SK-N-SH (cell line): ENCODE measurements at regions not wholly inside any gene's neighbourhood (a gene's known extent, or its start where the extent isn't known, plus 50 kb on each side); places are given as distances from the start of the nearest gene placed in this dataset.
A peak's percentile ranks its signal among the peaks of the same experiment; 100 is the strongest.

Experiments used
- CTCF ChIA-PET: fragments of 300-600, 350-600 bp; formaldehyde crosslinking; extraction: SDS; loops from one replicate; lab custom pipeline; 2021; lab: Yijun Ruan, JAX
- POLR2A ChIA-PET: fragments of 350-600 bp; sonication (Branson Sonifier 250); formaldehyde crosslinking; extraction: SDS; loops from one replicate; lab custom pipeline; 2020; ENCODE audit warnings: antibody characterized with exemption, inconsistent platforms; lab: Yijun Ruan, JAX
- DNase-seq: peaks from one replicate; pipeline ENCODE4 v3.0.0; 2012
- H2AFZ ChIP-seq: fragments of 200-600 bp; sonication (generic); 2 replicates; pipeline ENCODE4 v1.8.1; 2016; ENCODE audit warnings: antibody characterized with exemption, mild to moderate bottlenecking, low read depth
- H3F3A ChIP-seq: fragments of 200-600 bp; sonication (generic); replicated peaks from 2 replicates; pipeline ENCODE3; 2016; ENCODE audit warnings: antibody characterized with exemption, mild to moderate bottlenecking; ENCODE audit not compliant: insufficient read depth
- H3K27ac ChIP-seq, 2 experiments: fragments of 200-500 bp in 1 of 2; fragments of 200-600 bp in 1 of 2; sonication (Bioruptor generic) in 1 of 2; sonication (generic), shearing (Covaris generic) in 1 of 2; 2 replicates each; pipeline versions ENCODE4 v1.5.1 to v1.6.1; 2014 to 2016; ENCODE audit warnings: low read depth in 2 of 2, inconsistent platforms in 1 of 2, low read length in 1 of 2, mild to moderate bottlenecking in 1 of 2, mixed read lengths in 1 of 2
- H3K27me3 ChIP-seq: fragments of 200-600 bp; sonication (generic), shearing (Covaris generic); 2 replicates; pipeline ENCODE4 v1.6.1; 2016; ENCODE audit warnings: mixed run types; ENCODE audit not compliant: insufficient read depth
- H3K36me3 ChIP-seq, 2 experiments: fragments of 200-500 bp in 1 of 2; fragments of 200-600 bp in 1 of 2; sonication (Bioruptor generic) in 1 of 2; sonication (generic) in 1 of 2; replicated peaks in 1 of 2; 2 replicates each; pipeline versions ENCODE3 to v1.5.1; 2014 to 2016; ENCODE audit warnings: low read length in 1 of 2, mild to moderate bottlenecking in 1 of 2; ENCODE audit not compliant: insufficient read depth in 2 of 2, control insufficient read depth in 1 of 2
- H3K4me1 ChIP-seq, 2 experiments: fragments of 200-500 bp in 1 of 2; fragments of 200-600 bp in 1 of 2; sonication (Bioruptor generic) in 1 of 2; sonication (generic), shearing (Covaris generic) in 1 of 2; 2 replicates each; pipeline versions ENCODE4 v1.5.1 to v1.6.1; 2014 to 2016; ENCODE audit warnings: low read depth in 1 of 2, low read length in 1 of 2, mixed run types in 1 of 2; ENCODE audit not compliant: insufficient read depth in 2 of 2, control insufficient read depth in 1 of 2
- H3K4me2 ChIP-seq: fragments of 200-600 bp; sonication (generic), shearing (Covaris generic); 2 replicates; pipeline ENCODE4 v1.6.1; 2017; ENCODE audit warnings: mixed run types
- H3K4me3 ChIP-seq, 2 experiments: fragments of 200-500 bp in 1 of 2; fragments of 200-600 bp in 1 of 2; sonication (Bioruptor generic) in 1 of 2; sonication (generic), shearing (Covaris generic) in 1 of 2; 2 replicates each; pipeline versions ENCODE4 v1.5.1 to v1.8.1; 2014 to 2016; ENCODE audit warnings: low read depth in 2 of 2, inconsistent platforms in 1 of 2, low read length in 1 of 2, mild to moderate bottlenecking in 1 of 2, mixed read lengths in 1 of 2, moderate library complexity in 1 of 2
- H3K79me2 ChIP-seq: fragments of 200-600 bp; sonication (generic); 2 replicates; pipeline ENCODE4 v1.8.1; 2017; ENCODE audit warnings: mild to moderate bottlenecking; ENCODE audit not compliant: insufficient read depth
- H3K9ac ChIP-seq: fragments of 200-600 bp; sonication (generic); 2 replicates; pipeline ENCODE4 v1.6.1; 2017; ENCODE audit warnings: mixed run types
- H3K9me2 ChIP-seq: fragments of 200-600 bp; sonication (generic); 2 replicates; pipeline ENCODE4 v1.6.1; 2017; ENCODE audit warnings: mixed run types
- H3K9me3 ChIP-seq: fragments of 200-600 bp; sonication (generic); 2 replicates; pipeline ENCODE4 v1.6.1; 2017; ENCODE audit warnings: mixed run types, mild to moderate bottlenecking, moderate library complexity
- H4K20me1 ChIP-seq: fragments of 200-600 bp; sonication (generic); 2 replicates; pipeline ENCODE4 v1.6.1; 2017; ENCODE audit warnings: mild to moderate bottlenecking, mixed run types; ENCODE audit not compliant: insufficient read depth
- EP300 ChIP-seq, 2 experiments: IDR thresholded peaks; 2 replicates each; pipeline versions ENCODE4 v1.4.0 to v1.6.1; 2012; ENCODE audit warnings: borderline replicate concordance in 1 of 2, low read depth in 1 of 2, low read length in 1 of 2
- EZH2phosphoT487 ChIP-seq: fragments of 200-600 bp; sonication (generic); IDR thresholded peaks from 2 replicates; pipeline ENCODE4 v1.6.1; 2017; ENCODE audit warnings: low read depth, mixed run types, mild to moderate bottlenecking, antibody characterized with exemption, moderate library complexity, borderline replicate concordance
- FOSL2 ChIP-seq: IDR thresholded peaks from 2 replicates; pipeline ENCODE4 v1.4.0; 2012; ENCODE audit warnings: low read depth, mild to moderate bottlenecking, moderate library complexity, borderline replicate concordance
- FOXM1 ChIP-seq: IDR thresholded peaks from 2 replicates; pipeline ENCODE4 v1.4.0; 2012; ENCODE audit warnings: low read depth, mild to moderate bottlenecking
- GATA2 ChIP-seq: sonication (generic); formaldehyde crosslinking; IDR thresholded peaks from 2 replicates; pipeline ENCODE4 v1.5.0; 2020; ENCODE audit warnings: mild to moderate bottlenecking, missing genetic modification reagents
- JUND ChIP-seq: IDR thresholded peaks from 2 replicates; pipeline ENCODE4 v1.4.0; 2012
- MEF2A ChIP-seq: IDR thresholded peaks from 2 replicates; pipeline ENCODE4 v1.4.0; 2012; ENCODE audit warnings: low read depth, borderline replicate concordance
- MXI1 ChIP-seq: IDR thresholded peaks from 2 replicates; pipeline ENCODE4 v1.6.1; 2012; ENCODE audit warnings: mild to moderate bottlenecking, low read depth, low read length, improper control_type of control experiment
- NFIC ChIP-seq: IDR thresholded peaks from 2 replicates; pipeline ENCODE4 v1.4.0; 2012; ENCODE audit warnings: borderline replicate concordance
- NRF1 ChIP-seq: IDR thresholded peaks from 2 replicates; pipeline ENCODE4 v1.6.1; 2012; ENCODE audit warnings: low read depth, mild to moderate bottlenecking, low read length
- POLR2AphosphoS5 ChIP-seq: IDR thresholded peaks from 2 replicates; pipeline ENCODE4 v1.6.1; 2012; ENCODE audit warnings: low read depth, low read length
- RAD21 ChIP-seq: IDR thresholded peaks from 2 replicates; pipeline ENCODE4 v1.6.1; 2012; ENCODE audit warnings: mild to moderate bottlenecking, low read length
- RXRA ChIP-seq: IDR thresholded peaks from 2 replicates; pipeline ENCODE4 v1.4.0; 2012; ENCODE audit warnings: low read depth, mild to moderate bottlenecking, borderline replicate concordance
- TAF1 ChIP-seq: IDR thresholded peaks from 2 replicates; pipeline ENCODE4 v1.6.1; 2012; ENCODE audit warnings: low read depth, mild to moderate bottlenecking, low read length, moderate library complexity, borderline replicate concordance
- TCF12 ChIP-seq: IDR thresholded peaks from 2 replicates; pipeline ENCODE4 v1.4.0; 2012
- WGBS: methylation state at CpG from one replicate; pipeline ENCODE4 v1.1.6; 2017; ENCODE audit warnings: low lambda C conversion rate; 5-methylcytosine and 5-hydroxymethylcytosine counted together
- TF ChIP-seq, protein P1 (sequence below): fragments of 200-600 bp; sonication (generic); IDR thresholded peaks from 2 replicates; pipeline ENCODE4 v1.6.1; 2017; ENCODE audit warnings: antibody characterized with exemption, mild to moderate bottlenecking, moderate library complexity
- TF ChIP-seq, protein P2 (sequence below): IDR thresholded peaks from 2 replicates; pipeline ENCODE4; 2012
- TF ChIP-seq, protein P3 (sequence below): IDR thresholded peaks from 2 replicates; pipeline ENCODE4 v1.4.0; 2012; ENCODE audit warnings: low read depth, borderline replicate concordance

DNA sequence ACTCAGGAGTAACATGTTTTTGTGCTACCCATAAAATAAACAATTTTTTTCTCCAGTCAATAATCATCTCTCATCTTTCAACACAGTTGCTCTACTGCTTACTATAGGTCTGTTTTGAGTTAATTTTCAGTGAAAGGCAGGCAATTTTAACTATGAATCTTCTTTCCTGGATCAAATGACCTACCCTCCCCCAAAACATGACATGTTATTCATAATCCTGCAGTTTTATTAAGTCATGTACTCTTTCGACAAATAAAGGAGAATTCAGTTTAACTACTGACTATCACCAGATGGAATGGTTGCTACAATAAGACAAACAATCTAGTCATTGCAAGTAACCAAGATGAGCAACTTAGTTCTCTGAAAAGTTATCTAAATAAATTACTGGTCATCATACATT lies 106.0 kb upstream of the FAR2 start:
- Histone ChIP-seq H3K9me2 (no peaks in the 10 kb centered on the region), H4K20me1 (no peaks in the 10 kb centered on the region), H3K79me2 (no peaks in the 10 kb centered on the region), H3K4me1 (peaks cover 19% of the 10 kb centered on the region in 2 experiments), H3F3A (peaks cover 22% of the 10 kb centered on the region), H3K27me3 (no peaks in the 10 kb centered on the region), H3K4me2 (no peak overlapping the region), H3K27ac (peak overlapping the region; percentile 84 to 92), H3K4me3 (no peak overlapping the region), H3K36me3 (no peaks in the 10 kb centered on the region), H3K9ac (no peak overlapping the region; the same call in 1 of the 2 replicates), H3K9me3 (no peaks in the 10 kb centered on the region), H2AFZ (no peak overlapping the region)
- CTCF ChIA-PET: interaction anchor here (1.1 to 1.9 kb wide), 4 partner anchors 10 to 30 kb away, joined by 3 to 5 read pairs (median 4); no protein-coding TSS in a partner anchor
- 9% methylated on average over 1 of the region's 1 CpG for WGBS
- no peak for DNase-seq
- TF ChIP-seq RXRA (0 out of 2 replicates have a peak, but pooled peaks have one; percentile 10), JUND (peak; percentile 48), MEF2A (peak; percentile 40; the same call in 1 of the 2 replicates), POLR2AphosphoS5 (peak; percentile 47; the same call in 1 of the 2 replicates), FOSL2 (0 out of 2 replicates have a peak, but pooled peaks have one; percentile 24), EP300 (IDR thresholded peaks at IDR 0.05; ENCODE audit: borderline replicate concordance in 1 of 2, low read depth in 1 of 2, low read length in 1 of 2) (peak; percentile 44 to 46; a peak in 2 of 4 replicates), TCF12 (peak; percentile 87)
- TF ChIP-seq, protein P1, sequence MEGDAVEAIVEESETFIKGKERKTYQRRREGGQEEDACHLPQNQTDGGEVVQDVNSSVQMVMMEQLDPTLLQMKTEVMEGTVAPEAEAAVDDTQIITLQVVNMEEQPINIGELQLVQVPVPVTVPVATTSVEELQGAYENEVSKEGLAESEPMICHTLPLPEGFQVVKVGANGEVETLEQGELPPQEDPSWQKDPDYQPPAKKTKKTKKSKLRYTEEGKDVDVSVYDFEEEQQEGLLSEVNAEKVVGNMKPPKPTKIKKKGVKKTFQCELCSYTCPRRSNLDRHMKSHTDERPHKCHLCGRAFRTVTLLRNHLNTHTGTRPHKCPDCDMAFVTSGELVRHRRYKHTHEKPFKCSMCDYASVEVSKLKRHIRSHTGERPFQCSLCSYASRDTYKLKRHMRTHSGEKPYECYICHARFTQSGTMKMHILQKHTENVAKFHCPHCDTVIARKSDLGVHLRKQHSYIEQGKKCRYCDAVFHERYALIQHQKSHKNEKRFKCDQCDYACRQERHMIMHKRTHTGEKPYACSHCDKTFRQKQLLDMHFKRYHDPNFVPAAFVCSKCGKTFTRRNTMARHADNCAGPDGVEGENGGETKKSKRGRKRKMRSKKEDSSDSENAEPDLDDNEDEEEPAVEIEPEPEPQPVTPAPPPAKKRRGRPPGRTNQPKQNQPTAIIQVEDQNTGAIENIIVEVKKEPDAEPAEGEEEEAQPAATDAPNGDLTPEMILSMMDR: no peak
- TF ChIP-seq, protein P2, sequence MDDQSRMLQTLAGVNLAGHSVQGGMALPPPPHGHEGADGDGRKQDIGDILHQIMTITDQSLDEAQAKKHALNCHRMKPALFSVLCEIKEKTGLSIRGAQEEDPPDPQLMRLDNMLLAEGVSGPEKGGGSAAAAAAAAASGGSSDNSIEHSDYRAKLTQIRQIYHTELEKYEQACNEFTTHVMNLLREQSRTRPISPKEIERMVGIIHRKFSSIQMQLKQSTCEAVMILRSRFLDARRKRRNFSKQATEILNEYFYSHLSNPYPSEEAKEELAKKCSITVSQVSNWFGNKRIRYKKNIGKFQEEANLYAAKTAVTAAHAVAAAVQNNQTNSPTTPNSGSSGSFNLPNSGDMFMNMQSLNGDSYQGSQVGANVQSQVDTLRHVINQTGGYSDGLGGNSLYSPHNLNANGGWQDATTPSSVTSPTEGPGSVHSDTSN: peak; percentile 78
- TF ChIP-seq, protein P3, sequence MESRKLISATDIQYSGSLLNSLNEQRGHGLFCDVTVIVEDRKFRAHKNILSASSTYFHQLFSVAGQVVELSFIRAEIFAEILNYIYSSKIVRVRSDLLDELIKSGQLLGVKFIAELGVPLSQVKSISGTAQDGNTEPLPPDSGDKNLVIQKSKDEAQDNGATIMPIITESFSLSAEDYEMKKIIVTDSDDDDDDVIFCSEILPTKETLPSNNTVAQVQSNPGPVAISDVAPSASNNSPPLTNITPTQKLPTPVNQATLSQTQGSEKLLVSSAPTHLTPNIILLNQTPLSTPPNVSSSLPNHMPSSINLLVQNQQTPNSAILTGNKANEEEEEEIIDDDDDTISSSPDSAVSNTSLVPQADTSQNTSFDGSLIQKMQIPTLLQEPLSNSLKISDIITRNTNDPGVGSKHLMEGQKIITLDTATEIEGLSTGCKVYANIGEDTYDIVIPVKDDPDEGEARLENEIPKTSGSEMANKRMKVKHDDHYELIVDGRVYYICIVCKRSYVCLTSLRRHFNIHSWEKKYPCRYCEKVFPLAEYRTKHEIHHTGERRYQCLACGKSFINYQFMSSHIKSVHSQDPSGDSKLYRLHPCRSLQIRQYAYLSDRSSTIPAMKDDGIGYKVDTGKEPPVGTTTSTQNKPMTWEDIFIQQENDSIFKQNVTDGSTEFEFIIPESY: no peak
- POLR2A ChIA-PET: no interaction called here

DNA sequence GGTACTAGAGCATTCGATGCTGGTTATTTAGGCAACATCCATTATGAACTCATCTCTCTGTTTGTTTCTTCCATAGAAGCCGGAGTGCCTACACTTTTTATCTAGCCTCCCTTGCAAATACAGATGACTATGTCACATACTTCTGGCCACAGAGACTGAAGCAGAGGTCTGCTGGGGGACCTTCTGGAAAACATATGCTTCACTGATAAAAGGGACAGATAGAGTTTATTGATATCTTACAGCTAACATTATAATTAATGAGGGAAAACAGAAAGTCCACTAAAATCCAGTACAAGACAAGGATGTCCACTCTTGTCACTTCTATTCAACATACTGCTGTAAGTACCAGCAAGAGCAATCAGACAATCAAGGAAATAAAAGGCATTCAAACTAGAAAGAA lies 104.3 kb upstream of the FAR2 start:
- ChIA-PET CTCF (interaction anchor here (1.2 to 1.9 kb wide), 4 partner anchors 13 to 273 kb away, joined by 3 to 5 read pairs (median 4); no protein-coding TSS in a partner anchor), POLR2A (no interaction called here)
- Histone ChIP-seq H3K9me3 (no peaks in the 10 kb centered on the region), H3K36me3 (no peaks in the 10 kb centered on the region), H3K4me3 (no peak overlapping the region), H3K9ac (no peak overlapping the region), H3F3A (peaks cover 22% of the 10 kb centered on the region), H2AFZ (no peak overlapping the region), H4K20me1 (no peaks in the 10 kb centered on the region), H3K27me3 (no peaks in the 10 kb centered on the region), H3K4me1 (peaks cover 13 to 14% of the 10 kb centered on the region in 2 experiments), H3K79me2 (no peaks in the 10 kb centered on the region), H3K4me2 (no peak overlapping the region), H3K27ac (peak overlapping the region in 1 of 2 experiments; percentile 84; a peak in 2 of 4 replicates), H3K9me2 (no peaks in the 10 kb centered on the region)
- DNase-seq: peak; percentile 38
- 26% methylated on average over 2 of the region's 2 CpGs for WGBS
- TF ChIP-seq FOXM1 (no peak), NFIC (no peak), POLR2AphosphoS5 (no peak), GATA2 (peak; percentile 73), NRF1 (no peak), FOSL2 (no peak), EZH2phosphoT487 (no peak), RAD21 (peak; percentile 31; the same call in 1 of the 2 replicates), TCF12 (peak; percentile 51), MXI1 (no peak), TAF1 (no peak), EP300 (IDR thresholded peaks at IDR 0.05; ENCODE audit: borderline replicate concordance in 1 of 2, low read depth in 1 of 2, low read length in 1 of 2) (peak in 1 of 2 experiments; percentile 93; a peak in 2 of 4 replicates)
- TF ChIP-seq, protein P1: no peak
- TF ChIP-seq, protein P2: no peak
